Endothelial cell of umbilical vein (primary cell): ENCODE measurements at regions not wholly inside any gene's neighbourhood (a gene's known extent, or its start where the extent isn't known, plus 50 kb on each side); places are given as distances from the start of the nearest gene placed in this dataset.

Source experiments
- BruUV-seq: library from RNA; stranded (reverse); fragments of 400-500 nt; replicated peaks from 2 replicates; lab custom pipeline; 2021; lab: Mats Ljungman, UMichigan
- CTCF ChIA-PET: fragments of 300-600, 350-600 bp; sonication (Branson Sonifier 250); formaldehyde crosslinking; loops from one replicate; lab custom pipeline; 2021; ENCODE audit warnings: antibody characterized with exemption, inconsistent platforms; lab: Charles Lee
- POLR2A ChIA-PET: fragments of 300-600, 350-600 bp; sonication (Branson Sonifier 250); formaldehyde crosslinking; loops from one replicate; lab custom pipeline; 2021; ENCODE audit warnings: antibody characterized with exemption, inconsistent platforms; lab: Charles Lee
- DNase-seq: peaks from one replicate; pipeline ENCODE4 v3.0.0-alpha.2; 2011; ENCODE audit warnings: low read depth, low spot score
- FAIRE-seq: peaks from 2 replicates; lab custom pipeline; 2011; peaks lifted over from hg19 to GRCh38; lab: Jason Lieb, UNC
- H2AFZ ChIP-seq: 2 replicates; pipeline ENCODE4 v1.6.0; 2012; ENCODE audit warnings: low read depth, low read length, control low read depth, inconsistent platforms
- H3K27ac ChIP-seq: 2 replicates; pipeline ENCODE4 v1.5.1; 2011; ENCODE audit warnings: low read depth, mild to moderate bottlenecking, control low read depth, low read length, moderate library complexity; ENCODE audit not compliant: insufficient read depth
- H3K27me3 ChIP-seq, 2 experiments: 2 replicates each; pipeline versions ENCODE4 v1.6.0 to v1.6.1; 2011; ENCODE audit warnings: low read length in 2 of 2, mixed read lengths in 1 of 2; ENCODE audit not compliant: control insufficient read depth in 2 of 2, insufficient read depth in 2 of 2
- H3K36me3 ChIP-seq, 2 experiments: 2 replicates in 1 of 2; 3 replicates in 1 of 2; pipeline ENCODE4 v1.5.1; 2011; ENCODE audit warnings: low read length in 2 of 2, mild to moderate bottlenecking in 1 of 2, moderate library complexity in 1 of 2; ENCODE audit not compliant: control insufficient read depth in 2 of 2, insufficient read depth in 2 of 2; ENCODE audit errors: extremely low read depth in 1 of 2
- H3K4me1 ChIP-seq: 3 replicates; pipeline ENCODE4 v1.5.1; 2011; ENCODE audit warnings: mild to moderate bottlenecking, low read length; ENCODE audit not compliant: control insufficient read depth, insufficient read depth; ENCODE audit errors: extremely low read depth
- H3K4me2 ChIP-seq: 2 replicates; pipeline ENCODE4 v1.6.1; 2011; ENCODE audit warnings: low read length, control low read depth, mixed read lengths; ENCODE audit not compliant: insufficient read depth
- H3K4me3 ChIP-seq, 3 experiments: fragments of 200-600 bp in 1 of 3; sonication (generic), shearing (Covaris generic) in 1 of 3; replicated peaks in 1 of 3; 2 replicates each; pipeline ENCODE4 v1.5.1; 2011 to 2016; ENCODE audit warnings: control low read depth in 3 of 3, low read length in 3 of 3, mild to moderate bottlenecking in 2 of 3, inconsistent platforms in 1 of 3, low read depth in 1 of 3, moderate library complexity in 1 of 3; ENCODE audit not compliant: insufficient read depth in 1 of 3
- H3K79me2 ChIP-seq: 2 replicates; pipeline ENCODE4 v1.6.0; 2012; ENCODE audit warnings: low read length, inconsistent platforms; ENCODE audit not compliant: control insufficient read depth, insufficient read depth
- H3K9ac ChIP-seq: replicated peaks from 2 replicates; pipeline ENCODE3; 2011; ENCODE audit warnings: low read length, control low read depth; ENCODE audit not compliant: insufficient read depth; ENCODE audit errors: extremely low read depth
- H3K9me1 ChIP-seq: replicated peaks from 3 replicates; pipeline ENCODE4 v1.6.0; 2011; ENCODE audit warnings: mild to moderate bottlenecking, low read length; ENCODE audit not compliant: control insufficient read depth, insufficient read depth; ENCODE audit errors: extremely low read depth
- H3K9me3 ChIP-seq: replicated peaks from 2 replicates; pipeline ENCODE4 v1.5.1; 2012; ENCODE audit warnings: low read length, inconsistent platforms; ENCODE audit not compliant: control insufficient read depth, insufficient read depth
- H4K20me1 ChIP-seq: replicated peaks from 2 replicates; pipeline ENCODE3; 2011; ENCODE audit warnings: mild to moderate bottlenecking, low read length; ENCODE audit not compliant: control insufficient read depth, insufficient read depth; ENCODE audit errors: extremely low read depth
- EZH2 ChIP-seq: IDR thresholded peaks from 2 replicates; pipeline ENCODE4 v1.6.1; 2012; ENCODE audit warnings: borderline replicate concordance, low read depth, mild to moderate bottlenecking, moderate library complexity, low read length, inconsistent platforms; ENCODE audit not compliant: severe bottlenecking
- FOS ChIP-seq: IDR thresholded peaks from 2 replicates; pipeline ENCODE4 v1.6.1; 2011; ENCODE audit warnings: mild to moderate bottlenecking, low read length, moderate library complexity, borderline replicate concordance; ENCODE audit not compliant: insufficient read depth
- GATA2 ChIP-seq: IDR thresholded peaks from 2 replicates; pipeline ENCODE4 v1.7.0; 2011; ENCODE audit warnings: low read depth, mild to moderate bottlenecking, moderate library complexity, mixed read lengths, low read length; ENCODE audit not compliant: insufficient read length, insufficient read depth
- JUN ChIP-seq: IDR thresholded peaks from 2 replicates; pipeline ENCODE4 v1.6.1; 2011; ENCODE audit warnings: borderline replicate concordance, low read depth; ENCODE audit not compliant: insufficient read length, insufficient read depth
- MYC ChIP-seq: IDR thresholded peaks from one replicate; pipeline ENCODE4 v1.6.1; 2011; ENCODE audit warnings: mild to moderate bottlenecking, low read depth, low read length
- POLR2A ChIP-seq: IDR thresholded peaks from 2 replicates; pipeline ENCODE4 v1.6.1; 2012; ENCODE audit warnings: low read depth, mild to moderate bottlenecking, control low read depth, low read length
- POLR2AphosphoS5 ChIP-seq: IDR thresholded peaks from 2 replicates; pipeline ENCODE4 v1.6.1; 2012; ENCODE audit warnings: low read depth, mild to moderate bottlenecking, control low read depth, low read length, moderate library complexity; ENCODE audit not compliant: insufficient read depth
- dilution Hi-C: fragments of 300-500 bp; cut with MboI; formaldehyde crosslinking; loops from one replicate; pipeline ENCODE4 v1.15.0; 2019; ENCODE audit warnings: low sequenced_read_pairs; ENCODE audit not compliant: extremely low pct_ligation_motif_present
- intact Hi-C: fragments of 100-400 bp; cut with micrococcal nuclease; formaldehyde crosslinking; loops from one replicate; pipeline ENCODE4 v1.10.0; 2022
- TF ChIP-seq, protein P1 (sequence below): IDR thresholded peaks from 2 replicates; pipeline ENCODE4 v1.6.1; 2011; ENCODE audit not compliant: insufficient read depth, insufficient read length
- TF ChIP-seq, protein P2 (sequence below), 2 donors: IDR thresholded peaks; 1 replicate in 1 of 2; 2 replicates in 1 of 2; pipeline ENCODE4 v1.5.1; 2011; ENCODE audit warnings: low read length in 2 of 2, mild to moderate bottlenecking in 2 of 2, moderate library complexity in 2 of 2, control low read depth in 1 of 2, inconsistent platforms in 1 of 2, low read depth in 1 of 2; ENCODE audit not compliant: insufficient read depth in 1 of 2; ENCODE audit errors: extremely low read depth in 1 of 2

DNA sequence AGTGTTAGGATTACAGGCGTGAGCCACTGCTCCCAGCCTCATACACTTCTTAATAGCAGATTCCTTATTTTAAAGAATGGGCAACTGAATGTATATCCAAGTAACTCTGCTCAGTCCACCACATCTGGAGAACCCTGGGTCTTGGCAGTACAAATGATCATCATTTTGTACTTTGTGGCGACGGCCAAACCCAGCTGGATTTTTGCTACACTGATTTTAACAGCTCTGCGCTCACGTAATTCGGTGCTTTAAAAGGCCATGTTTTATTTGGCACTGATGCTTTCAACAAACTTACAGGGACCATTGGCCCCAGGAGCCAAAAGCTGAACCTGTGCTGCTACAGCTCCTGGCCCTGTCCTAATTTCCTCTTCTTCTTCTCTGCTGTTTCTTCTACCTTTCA lies 60.8 kb upstream of the PDE3B start:
- no peak overlapping the region for H3K4me3 ChIP-seq
- FAIRE-seq (no peak), DNase-seq (no peak)
- no peak overlapping the region for H3K9ac ChIP-seq
- BruUV-seq, result no TSS peak
- peaks cover 0 to 4% of the 10 kb centered on the region in 2 experiments for H3K27me3 ChIP-seq
- no peaks in the 10 kb centered on the region for H3K79me2 ChIP-seq
- no peaks in the 10 kb centered on the region for H3K9me3 ChIP-seq
- H4K20me1 ChIP-seq, result no peaks in the 10 kb centered on the region
- no peak overlapping the region for H3K4me2 ChIP-seq
- H3K36me3 ChIP-seq, result no peaks in the 10 kb centered on the region
- ChIA-PET POLR2A (no interaction called here), CTCF (no interaction called here)
- no peak overlapping the region for H2AFZ ChIP-seq
- no peaks in the 10 kb centered on the region for H3K9me1 ChIP-seq
- no peak overlapping the region for H3K27ac ChIP-seq
- TF ChIP-seq JUN (no peak), POLR2A (no peak), EZH2 (no peak), GATA2 (no peak), MYC (no peak), POLR2AphosphoS5 (no peak), FOS (no peak)
- TF ChIP-seq, protein P1, sequence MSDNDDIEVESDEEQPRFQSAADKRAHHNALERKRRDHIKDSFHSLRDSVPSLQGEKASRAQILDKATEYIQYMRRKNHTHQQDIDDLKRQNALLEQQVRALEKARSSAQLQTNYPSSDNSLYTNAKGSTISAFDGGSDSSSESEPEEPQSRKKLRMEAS, result no peak
- TF ChIP-seq, protein P2, sequence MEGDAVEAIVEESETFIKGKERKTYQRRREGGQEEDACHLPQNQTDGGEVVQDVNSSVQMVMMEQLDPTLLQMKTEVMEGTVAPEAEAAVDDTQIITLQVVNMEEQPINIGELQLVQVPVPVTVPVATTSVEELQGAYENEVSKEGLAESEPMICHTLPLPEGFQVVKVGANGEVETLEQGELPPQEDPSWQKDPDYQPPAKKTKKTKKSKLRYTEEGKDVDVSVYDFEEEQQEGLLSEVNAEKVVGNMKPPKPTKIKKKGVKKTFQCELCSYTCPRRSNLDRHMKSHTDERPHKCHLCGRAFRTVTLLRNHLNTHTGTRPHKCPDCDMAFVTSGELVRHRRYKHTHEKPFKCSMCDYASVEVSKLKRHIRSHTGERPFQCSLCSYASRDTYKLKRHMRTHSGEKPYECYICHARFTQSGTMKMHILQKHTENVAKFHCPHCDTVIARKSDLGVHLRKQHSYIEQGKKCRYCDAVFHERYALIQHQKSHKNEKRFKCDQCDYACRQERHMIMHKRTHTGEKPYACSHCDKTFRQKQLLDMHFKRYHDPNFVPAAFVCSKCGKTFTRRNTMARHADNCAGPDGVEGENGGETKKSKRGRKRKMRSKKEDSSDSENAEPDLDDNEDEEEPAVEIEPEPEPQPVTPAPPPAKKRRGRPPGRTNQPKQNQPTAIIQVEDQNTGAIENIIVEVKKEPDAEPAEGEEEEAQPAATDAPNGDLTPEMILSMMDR (IDR thresholded peaks at IDR 0.05; ENCODE audit: extremely low read depth in 1 of 2, insufficient read depth in 1 of 2, low read depth in 1 of 2, low read length in 2 of 2), result no peak
- dilution Hi-C loops (no loop called here), intact Hi-C loops (no loop called here)
- H3K4me1 ChIP-seq, result peaks cover 12% of the 10 kb centered on the region
